ENCODE measurements at regions not wholly inside any gene's neighbourhood (a gene's known extent, or its start where the extent isn't known, plus 50 kb on each side); places are given as distances from the start of the nearest gene placed in this dataset.

GRCh38 chr10:33066558-33067236 is 108.7 kb upstream of the ITGB1 start:
- Histone ChIP-seq H3F3A (ENCODE audit: low read depth) (no peaks in the 10 kb centered on the region), H3K4me2 (ENCODE audit: low read depth, low read length, poor library complexity, severe bottlenecking) (no peak overlapping the region), H3K4me1 (ENCODE audit: insufficient read depth, low read length, poor library complexity, severe bottlenecking) (no peaks in the 10 kb centered on the region), H3K36me3 (ENCODE audit: insufficient read depth, low read length) (no peaks in the 10 kb centered on the region), H3K9ac (ENCODE audit: low read depth, low read length, poor library complexity, severe bottlenecking) (no peak overlapping the region), H3K4me3 (ENCODE audit: low read length, poor library complexity, severe bottlenecking) (no peak overlapping the region), H4K20me1 (ENCODE audit: insufficient read depth, low read length, poor library complexity, severe bottlenecking) (no peaks in the 10 kb centered on the region), H3K27me3 (ENCODE audit: insufficient read depth, low read length, poor library complexity, severe bottlenecking) (no peaks in the 10 kb centered on the region), H2AFZ (ENCODE audit: low read length) (no peak overlapping the region), H3K79me2 (ENCODE audit: insufficient read depth, low read length) (no peaks in the 10 kb centered on the region), H3K9me3 (ENCODE audit: insufficient read depth, low read depth, low read length) (no peaks in the 10 kb centered on the region), H3K9me2 (replicated peaks; ENCODE audit: low read depth, low read length) (no peaks in the 10 kb centered on the region)
- TF ChIP-seq CTCF (conservative IDR thresholded peaks at IDR 0.05; ENCODE audit: low read length), result peak; percentile 27
- TF ChIP-seq EZH2phosphoT487 (IDR thresholded peaks at IDR 0.05; ENCODE audit: borderline replicate concordance), result no peak

- Histone ChIP-seq H3K9me2 (replicated peaks; ENCODE audit: low read depth, low read length) (no peaks in the 10 kb centered on the region), H2AFZ (ENCODE audit: low read length) (no peak overlapping the region), H3K4me2 (ENCODE audit: low read depth, low read length, poor library complexity, severe bottlenecking) (no peak overlapping the region), H3K79me2 (ENCODE audit: insufficient read depth, low read length) (no peaks in the 10 kb centered on the region), H3K36me3 (ENCODE audit: insufficient read depth, low read length) (no peaks in the 10 kb centered on the region), H3F3A (ENCODE audit: low read depth) (no peaks in the 10 kb centered on the region), H3K4me1 (ENCODE audit: insufficient read depth, low read length, poor library complexity, severe bottlenecking) (no peaks in the 10 kb centered on the region), H3K4me3 (ENCODE audit: low read length, poor library complexity, severe bottlenecking) (no peak overlapping the region), H3K27me3 (ENCODE audit: insufficient read depth, low read length, poor library complexity, severe bottlenecking) (no peaks in the 10 kb centered on the region), H4K20me1 (ENCODE audit: insufficient read depth, low read length, poor library complexity, severe bottlenecking) (no peaks in the 10 kb centered on the region), H3K9ac (ENCODE audit: low read depth, low read length, poor library complexity, severe bottlenecking) (no peak overlapping the region), H3K9me3 (ENCODE audit: insufficient read depth, low read depth, low read length) (no peaks in the 10 kb centered on the region)
- no peak for TF ChIP-seq EZH2phosphoT487 (IDR thresholded peaks at IDR 0.05; ENCODE audit: borderline replicate concordance)
- no peak for TF ChIP-seq CTCF (conservative IDR thresholded peaks at IDR 0.05; ENCODE audit: low read length)
Observed at GRCh38 chr10:33065111-33065510, 107.1 kb upstream of the ITGB1 start.

GRCh38 chr10:33064706-33065105 is 106.7 kb upstream of the ITGB1 start:
- no peaks in the 10 kb centered on the region for H3K9me3 ChIP-seq (ENCODE audit: insufficient read depth, low read depth, low read length)
- no peaks in the 10 kb centered on the region for H4K20me1 ChIP-seq (ENCODE audit: insufficient read depth, low read length, poor library complexity, severe bottlenecking)
- no peaks in the 10 kb centered on the region for H3K36me3 ChIP-seq (ENCODE audit: insufficient read depth, low read length)
- H3K9me2 ChIP-seq (replicated peaks; ENCODE audit: low read depth, low read length), result no peaks in the 10 kb centered on the region
- H3K4me3 ChIP-seq (ENCODE audit: low read length, poor library complexity, severe bottlenecking), result no peak overlapping the region
- no peak overlapping the region for H3K4me2 ChIP-seq (ENCODE audit: low read depth, low read length, poor library complexity, severe bottlenecking)
- H3K9ac ChIP-seq (ENCODE audit: low read depth, low read length, poor library complexity, severe bottlenecking), result no peak overlapping the region
- H3K4me1 ChIP-seq (ENCODE audit: insufficient read depth, low read length, poor library complexity, severe bottlenecking), result no peaks in the 10 kb centered on the region
- TF ChIP-seq EZH2phosphoT487 (IDR thresholded peaks at IDR 0.05; ENCODE audit: borderline replicate concordance) (no peak), CTCF (conservative IDR thresholded peaks at IDR 0.05; ENCODE audit: low read length) (no peak)
- no peaks in the 10 kb centered on the region for H3F3A ChIP-seq (ENCODE audit: low read depth)
- no peaks in the 10 kb centered on the region for H3K79me2 ChIP-seq (ENCODE audit: insufficient read depth, low read length)
- no peak overlapping the region for H2AFZ ChIP-seq (ENCODE audit: low read length)
- no peaks in the 10 kb centered on the region for H3K27me3 ChIP-seq (ENCODE audit: insufficient read depth, low read length, poor library complexity, severe bottlenecking)

Data from Loucy (cell line).